ENCODE measurements at regions not wholly inside any gene's neighbourhood (a gene's known extent, or its start where the extent isn't known, plus 50 kb on each side); places are given as distances from the start of the nearest gene placed in this dataset.

- no peak overlapping the region for H3K4me3 ChIP-seq (ENCODE audit: low read depth, low read length)
- DNase-seq (ENCODE audit: low read depth): no peak
- TF ChIP-seq CTCF (IDR thresholded peaks at IDR 0.05; ENCODE audit: low read depth, low read length) (no peak), MYC (IDR thresholded peaks at IDR 0.05; ENCODE audit: low read depth, low read length) (no peak), MAX (IDR thresholded peaks at IDR 0.05; ENCODE audit: low read depth, low read length) (no peak), POLR2A (IDR thresholded peaks at IDR 0.05; ENCODE audit: extremely low read depth, insufficient read length) (no peak)
Measured at GRCh38 chr4:37023504-37023903, 221.0 kb upstream of the NWD2 start.

GRCh38 chr4:37023996-37024395 is 220.5 kb upstream of the NWD2 start:
- TF ChIP-seq MYC (IDR thresholded peaks at IDR 0.05; ENCODE audit: low read depth, low read length) (no peak), POLR2A (IDR thresholded peaks at IDR 0.05; ENCODE audit: extremely low read depth, insufficient read length) (no peak), CTCF (IDR thresholded peaks at IDR 0.05; ENCODE audit: low read depth, low read length) (no peak), MAX (IDR thresholded peaks at IDR 0.05; ENCODE audit: low read depth, low read length) (no peak)
- no peak for DNase-seq (ENCODE audit: low read depth)
- H3K4me3 ChIP-seq (ENCODE audit: low read depth, low read length): no peak overlapping the region

- no peak for TF ChIP-seq POLR2A (IDR thresholded peaks at IDR 0.05; ENCODE audit: extremely low read depth, insufficient read length)
- no peak for TF ChIP-seq MYC (IDR thresholded peaks at IDR 0.05; ENCODE audit: low read depth, low read length)
- TF ChIP-seq MAX (IDR thresholded peaks at IDR 0.05; ENCODE audit: low read depth, low read length): no peak
- TF ChIP-seq CTCF (IDR thresholded peaks at IDR 0.05; ENCODE audit: low read depth, low read length): no peak
- DNase-seq (ENCODE audit: low read depth): no peak
- no peak overlapping the region for H3K4me3 ChIP-seq (ENCODE audit: low read depth, low read length)
Measured at GRCh38 chr4:37040816-37041215, 203.7 kb upstream of the NWD2 start.

GRCh38 chr4:37043342-37043741 is 201.2 kb upstream of the NWD2 start:
- TF ChIP-seq POLR2A (IDR thresholded peaks at IDR 0.05; ENCODE audit: extremely low read depth, insufficient read length) (no peak), MAX (IDR thresholded peaks at IDR 0.05; ENCODE audit: low read depth, low read length) (no peak), MYC (IDR thresholded peaks at IDR 0.05; ENCODE audit: low read depth, low read length) (no peak), CTCF (IDR thresholded peaks at IDR 0.05; ENCODE audit: low read depth, low read length) (no peak)
- H3K4me3 ChIP-seq (ENCODE audit: low read depth, low read length): no peak overlapping the region
- DNase-seq (ENCODE audit: low read depth): no peak

- no peak for DNase-seq (ENCODE audit: low read depth)
- TF ChIP-seq CTCF (IDR thresholded peaks at IDR 0.05; ENCODE audit: low read depth, low read length) (no peak), MAX (IDR thresholded peaks at IDR 0.05; ENCODE audit: low read depth, low read length) (no peak), MYC (IDR thresholded peaks at IDR 0.05; ENCODE audit: low read depth, low read length) (no peak), POLR2A (IDR thresholded peaks at IDR 0.05; ENCODE audit: extremely low read depth, insufficient read length) (no peak)
- H3K4me3 ChIP-seq (ENCODE audit: low read depth, low read length): no peak overlapping the region
Measured at GRCh38 chr4:37051111-37051510, 193.4 kb upstream of the NWD2 start.

GRCh38 chr4:37051866-37052265 is 192.7 kb upstream of the NWD2 start:
- no peak for DNase-seq (ENCODE audit: low read depth)
- TF ChIP-seq MAX (IDR thresholded peaks at IDR 0.05; ENCODE audit: low read depth, low read length) (no peak), MYC (IDR thresholded peaks at IDR 0.05; ENCODE audit: low read depth, low read length) (no peak), CTCF (IDR thresholded peaks at IDR 0.05; ENCODE audit: low read depth, low read length) (no peak), POLR2A (IDR thresholded peaks at IDR 0.05; ENCODE audit: extremely low read depth, insufficient read length) (no peak)
- no peak overlapping the region for H3K4me3 ChIP-seq (ENCODE audit: low read depth, low read length)

Measured in NB4 (cell line).